ENCODE measurements at regions not wholly inside any gene's neighbourhood (a gene's known extent, or its start where the extent isn't known, plus 50 kb on each side); places are given as distances from the start of the nearest gene placed in this dataset.

- DNase-seq (ENCODE audit: low spot score in 2 of 2) = no peak
- TF ChIP-seq, protein P1, sequence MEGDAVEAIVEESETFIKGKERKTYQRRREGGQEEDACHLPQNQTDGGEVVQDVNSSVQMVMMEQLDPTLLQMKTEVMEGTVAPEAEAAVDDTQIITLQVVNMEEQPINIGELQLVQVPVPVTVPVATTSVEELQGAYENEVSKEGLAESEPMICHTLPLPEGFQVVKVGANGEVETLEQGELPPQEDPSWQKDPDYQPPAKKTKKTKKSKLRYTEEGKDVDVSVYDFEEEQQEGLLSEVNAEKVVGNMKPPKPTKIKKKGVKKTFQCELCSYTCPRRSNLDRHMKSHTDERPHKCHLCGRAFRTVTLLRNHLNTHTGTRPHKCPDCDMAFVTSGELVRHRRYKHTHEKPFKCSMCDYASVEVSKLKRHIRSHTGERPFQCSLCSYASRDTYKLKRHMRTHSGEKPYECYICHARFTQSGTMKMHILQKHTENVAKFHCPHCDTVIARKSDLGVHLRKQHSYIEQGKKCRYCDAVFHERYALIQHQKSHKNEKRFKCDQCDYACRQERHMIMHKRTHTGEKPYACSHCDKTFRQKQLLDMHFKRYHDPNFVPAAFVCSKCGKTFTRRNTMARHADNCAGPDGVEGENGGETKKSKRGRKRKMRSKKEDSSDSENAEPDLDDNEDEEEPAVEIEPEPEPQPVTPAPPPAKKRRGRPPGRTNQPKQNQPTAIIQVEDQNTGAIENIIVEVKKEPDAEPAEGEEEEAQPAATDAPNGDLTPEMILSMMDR (IDR thresholded peaks at IDR 0.05) = no peak
- no peak for TF ChIP-seq POLR2A (IDR thresholded peaks at IDR 0.05)
- no peak overlapping the region for H3K4me3 ChIP-seq (ENCODE audit: low read depth, poor library complexity, severe bottlenecking)
- intact Hi-C loops (cut with DNase I; ENCODE audit: low total_unique reads) = no loop called here
These were observed 338.6 kb upstream of the PLET1 start for GRCh38 chr11:112599265-112599664.

- no peak overlapping the region for H3K4me3 ChIP-seq (ENCODE audit: low read depth, poor library complexity, severe bottlenecking)
- WGBS, 2 donors = 50 to 59% methylated on average over 5 of the region's 5 CpGs
- DNase-seq (ENCODE audit: low spot score in 2 of 2) = no peak
- TF ChIP-seq, protein P1 (IDR thresholded peaks at IDR 0.05) = no peak
- no peak for TF ChIP-seq POLR2A (IDR thresholded peaks at IDR 0.05)
- intact Hi-C loops (cut with DNase I; ENCODE audit: low total_unique reads) = no loop called here
These were observed 339.3 kb upstream of the PLET1 start for GRCh38 chr11:112599856-112600533.

GRCh38 chr11:112605093-112605666 lies 344.5 kb upstream of the PLET1 start:
- H3K4me3 ChIP-seq (ENCODE audit: low read depth, poor library complexity, severe bottlenecking) = no peak overlapping the region
- no peak for DNase-seq (ENCODE audit: low spot score in 2 of 2)
- TF ChIP-seq POLR2A (IDR thresholded peaks at IDR 0.05) = no peak
- TF ChIP-seq, protein P1 (IDR thresholded peaks at IDR 0.05) = no peak
- intact Hi-C loops (cut with DNase I; ENCODE audit: low total_unique reads) = no loop called here

DNA sequence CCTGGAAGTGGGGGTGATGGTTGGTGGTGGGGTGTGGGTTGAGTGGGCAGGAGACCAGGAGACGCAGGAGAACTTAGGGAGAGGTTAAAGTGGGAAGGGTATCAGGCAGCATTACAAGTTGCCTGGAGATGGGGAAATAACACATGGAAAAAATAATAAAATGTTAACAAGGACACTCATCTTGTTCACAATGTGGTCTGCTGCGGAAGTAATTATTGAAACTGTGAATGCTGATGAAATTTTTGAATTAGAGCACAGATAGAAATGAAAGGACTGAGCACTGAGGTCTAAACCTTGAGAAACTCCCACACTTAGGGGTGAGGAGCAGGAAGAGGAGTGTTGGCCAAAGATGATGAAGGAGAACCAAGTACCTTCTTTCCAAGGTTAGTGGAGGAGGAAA lies 346.0 kb upstream of the PLET1 start:
- intact Hi-C loops (cut with DNase I; ENCODE audit: low total_unique reads) = no loop called here
- 77 to 88% methylated on average over 2 of the region's 2 CpGs for WGBS, 2 donors
- DNase-seq (ENCODE audit: low spot score in 2 of 2) = no peak
- no peak for TF ChIP-seq POLR2A (IDR thresholded peaks at IDR 0.05)
- TF ChIP-seq, protein P1 (IDR thresholded peaks at IDR 0.05) = no peak
- H3K4me3 ChIP-seq (ENCODE audit: low read depth, poor library complexity, severe bottlenecking) = no peak overlapping the region

DNA sequence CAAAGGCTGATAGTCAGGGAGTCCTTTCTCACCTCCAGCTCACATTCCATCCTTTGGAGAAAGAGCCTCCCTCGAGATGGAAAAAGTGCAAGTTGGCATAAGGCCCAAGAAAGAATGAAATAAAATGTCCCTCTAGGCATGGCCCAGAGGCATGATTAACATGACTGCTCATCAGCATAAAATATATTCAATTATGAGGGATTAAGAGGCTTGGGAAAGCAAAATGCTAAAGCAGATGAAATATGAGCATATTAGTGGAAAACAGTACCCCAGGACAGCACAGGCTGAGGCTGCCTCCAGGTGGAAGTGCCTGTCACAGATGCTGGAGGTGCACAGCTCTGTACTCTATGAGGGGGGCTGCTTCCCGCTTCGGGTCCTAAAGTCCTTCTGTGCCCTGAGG lies 347.8 kb upstream of the PLET1 start:
- WGBS, 2 donors = 52 to 70% methylated on average over 3 of the region's 3 CpGs
- no peak overlapping the region for H3K4me3 ChIP-seq (ENCODE audit: low read depth, poor library complexity, severe bottlenecking)
- TF ChIP-seq, protein P1 (IDR thresholded peaks at IDR 0.05) = no peak
- no peak for TF ChIP-seq POLR2A (IDR thresholded peaks at IDR 0.05)
- intact Hi-C loops (cut with DNase I; ENCODE audit: low total_unique reads) = no loop called here
- DNase-seq (ENCODE audit: low spot score in 2 of 2) = no peak

GRCh38 chr11:112610494-112610893 lies 349.8 kb upstream of the PLET1 start:
- no peak for DNase-seq (ENCODE audit: low spot score in 2 of 2)
- intact Hi-C loops (cut with DNase I; ENCODE audit: low total_unique reads) = no loop called here
- H3K4me3 ChIP-seq (ENCODE audit: low read depth, poor library complexity, severe bottlenecking) = no peak overlapping the region
- TF ChIP-seq, protein P1 (IDR thresholded peaks at IDR 0.05) = no peak
- TF ChIP-seq POLR2A (IDR thresholded peaks at IDR 0.05) = no peak
